ENCODE measurements at regions not wholly inside any gene's neighbourhood (a gene's known extent, or its start where the extent isn't known, plus 50 kb on each side); places are given as distances from the start of the nearest gene placed in this dataset.

DNA sequence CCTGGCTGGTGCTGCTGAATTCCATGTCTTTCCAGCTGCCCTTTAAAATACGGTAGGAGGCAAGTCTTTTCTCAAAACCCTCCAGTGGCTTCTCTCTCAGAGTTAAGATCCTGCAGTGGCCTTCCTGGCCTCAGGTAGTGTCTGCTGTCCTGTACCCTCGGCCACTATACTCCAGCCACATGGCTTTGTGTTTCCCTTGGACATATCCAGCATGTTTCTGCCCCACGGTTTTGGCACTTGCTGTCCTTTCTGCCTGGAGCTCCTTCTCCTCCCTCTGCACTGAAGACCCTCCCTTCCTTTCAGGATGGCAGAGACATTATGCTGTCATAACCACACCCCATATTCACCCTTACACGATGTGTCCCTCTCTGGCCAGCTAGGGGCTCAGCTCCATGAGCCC is 76.5 kb upstream of the B3GAT1 start:
- ChIA-PET POLR2A (no interaction called here), CTCF (interaction anchor here (0.7 kb wide), 1 partner anchor 9 kb away, joined by 3 read pairs; no protein-coding TSS in a partner anchor)
- no peak for DNase-seq (ENCODE audit: extremely low spot score)
- TF ChIP-seq TARDBP (IDR thresholded peaks at IDR 0.05) (no peak), FOXM1 (IDR thresholded peaks at IDR 0.05; ENCODE audit: borderline replicate concordance) (no peak), SUZ12 (IDR thresholded peaks at IDR 0.05) (no peak)

DNA sequence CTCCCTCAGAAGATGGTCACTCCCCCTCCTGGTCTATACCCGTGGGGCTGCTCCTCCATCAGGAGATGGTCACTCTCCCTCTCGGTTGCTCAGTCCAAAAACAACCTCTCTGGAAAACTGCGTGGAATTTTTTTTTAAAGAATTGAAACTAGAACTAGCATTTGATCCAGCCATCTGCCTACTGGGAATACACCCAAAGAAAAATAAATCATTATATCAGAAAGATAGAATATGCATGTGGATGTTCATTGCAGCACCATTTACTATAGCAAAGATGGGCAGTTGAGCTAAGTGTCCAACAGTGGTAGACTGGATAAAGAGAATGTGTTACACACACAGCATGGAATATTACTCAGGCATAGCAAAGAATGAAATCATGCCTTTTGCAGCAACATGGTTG is 75.7 kb upstream of the B3GAT1 start:
- ChIA-PET CTCF (interaction anchor here (0.7 kb wide), 1 partner anchor 8 kb away, joined by 3 read pairs; no protein-coding TSS in a partner anchor), POLR2A (no interaction called here)
- DNase-seq (ENCODE audit: extremely low spot score): no peak
- TF ChIP-seq ARNT (IDR thresholded peaks at IDR 0.05) (no peak), HDGF (IDR thresholded peaks at IDR 0.05; ENCODE audit: borderline replicate concordance) (no peak), SP1 (IDR thresholded peaks at IDR 0.05) (no peak), BHLHE40 (IDR thresholded peaks at IDR 0.05; ENCODE audit: borderline replicate concordance) (no peak)

DNA sequence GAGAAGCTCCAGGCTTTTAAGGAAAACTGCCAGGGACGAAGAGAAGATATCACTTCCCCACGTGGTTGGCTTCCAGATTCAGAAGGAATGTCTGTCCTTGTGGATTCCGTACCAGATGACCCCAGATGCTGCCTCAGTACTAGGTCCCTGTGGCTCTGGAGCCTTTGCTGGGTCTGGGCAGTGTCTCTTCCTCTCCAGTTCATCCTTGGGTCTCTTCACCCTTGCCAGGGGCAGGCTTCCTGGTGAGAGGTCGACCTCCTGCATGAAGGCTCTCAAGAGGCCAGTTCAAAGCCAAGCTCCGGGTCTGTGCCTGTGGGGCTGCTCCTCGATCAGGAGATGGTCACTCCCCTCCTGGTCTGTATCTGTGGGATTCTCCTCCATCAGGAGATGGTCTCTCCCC is 74.7 kb upstream of the B3GAT1 start:
- DNase-seq (ENCODE audit: extremely low spot score): no peak
- CTCF ChIA-PET: no interaction called here
- POLR2A ChIA-PET: no interaction called here
- TF ChIP-seq TARDBP (IDR thresholded peaks at IDR 0.05) (no peak), ELF4 (IDR thresholded peaks at IDR 0.05) (no peak), NFRKB (IDR thresholded peaks at IDR 0.05) (no peak), LEF1 (IDR thresholded peaks at IDR 0.05; ENCODE audit: borderline replicate concordance) (no peak), CTBP1 (IDR thresholded peaks at IDR 0.05; ENCODE audit: borderline replicate concordance) (no peak), SP1 (IDR thresholded peaks at IDR 0.05) (no peak), BHLHE40 (IDR thresholded peaks at IDR 0.05; ENCODE audit: borderline replicate concordance) (no peak), L3MBTL2 (conservative IDR thresholded peaks at IDR 0.05) (no peak), FOXM1 (IDR thresholded peaks at IDR 0.05; ENCODE audit: borderline replicate concordance) (no peak), FOXA1 (IDR thresholded peaks at IDR 0.05) (no peak), ZNF384 (IDR thresholded peaks at IDR 0.05) (no peak), FOXK2 (IDR thresholded peaks at IDR 0.05) (no peak), ARNT (IDR thresholded peaks at IDR 0.05) (no peak), SUZ12 (IDR thresholded peaks at IDR 0.05) (no peak), HDGF (IDR thresholded peaks at IDR 0.05; ENCODE audit: borderline replicate concordance) (no peak)
- TF ChIP-seq, protein P1, sequence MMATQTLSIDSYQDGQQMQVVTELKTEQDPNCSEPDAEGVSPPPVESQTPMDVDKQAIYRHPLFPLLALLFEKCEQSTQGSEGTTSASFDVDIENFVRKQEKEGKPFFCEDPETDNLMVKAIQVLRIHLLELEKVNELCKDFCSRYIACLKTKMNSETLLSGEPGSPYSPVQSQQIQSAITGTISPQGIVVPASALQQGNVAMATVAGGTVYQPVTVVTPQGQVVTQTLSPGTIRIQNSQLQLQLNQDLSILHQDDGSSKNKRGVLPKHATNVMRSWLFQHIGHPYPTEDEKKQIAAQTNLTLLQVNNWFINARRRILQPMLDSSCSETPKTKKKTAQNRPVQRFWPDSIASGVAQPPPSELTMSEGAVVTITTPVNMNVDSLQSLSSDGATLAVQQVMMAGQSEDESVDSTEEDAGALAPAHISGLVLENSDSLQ (IDR thresholded peaks at IDR 0.05): no peak

DNA sequence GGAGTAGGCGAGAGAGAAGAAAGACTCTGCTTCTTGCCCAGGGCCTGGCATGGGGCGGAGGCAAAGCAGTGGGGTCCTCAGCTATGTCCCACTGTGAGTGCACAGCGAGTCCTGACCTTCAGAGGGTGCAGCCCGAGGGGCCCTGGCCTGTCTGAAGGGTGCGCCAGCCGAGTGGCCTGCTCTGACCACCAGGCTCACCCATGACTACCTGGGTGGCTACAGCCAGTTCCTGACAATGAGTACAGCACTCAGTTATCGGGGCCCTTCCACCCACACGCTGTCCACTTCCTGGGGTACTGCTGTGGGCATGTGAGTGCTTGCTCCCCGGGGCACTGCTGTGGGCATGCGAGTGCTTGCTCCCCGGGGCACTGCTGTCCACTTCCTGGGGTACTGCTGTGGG is 74.1 kb upstream of the B3GAT1 start:
- TF ChIP-seq SP1 (IDR thresholded peaks at IDR 0.05): no peak
- ChIA-PET CTCF (no interaction called here), POLR2A (no interaction called here)
- no peak for DNase-seq (ENCODE audit: extremely low spot score)

DNA sequence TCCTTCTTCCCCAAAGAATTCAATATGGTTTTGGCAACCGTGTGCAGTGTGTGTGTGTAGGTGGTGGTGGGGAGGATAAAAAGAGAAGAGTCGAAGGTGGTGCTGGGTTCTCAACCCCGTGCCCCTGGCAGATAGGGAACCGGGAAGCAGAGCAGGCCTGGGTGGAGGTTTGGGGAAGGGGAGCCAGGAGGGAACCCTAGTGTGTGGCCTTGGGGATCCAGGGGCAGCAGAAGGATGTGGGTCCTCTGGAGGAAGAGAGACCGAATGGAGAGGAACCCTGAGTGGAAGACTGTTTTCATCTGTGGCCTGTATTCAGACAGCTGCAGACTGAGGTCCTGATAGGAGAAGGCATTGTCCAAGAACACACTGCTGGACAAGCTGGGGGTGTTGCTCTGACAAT is 73.3 kb upstream of the B3GAT1 start:
- POLR2A ChIA-PET: no interaction called here
- no peak for TF ChIP-seq ZNF384 (IDR thresholded peaks at IDR 0.05)
- TF ChIP-seq LEF1 (IDR thresholded peaks at IDR 0.05; ENCODE audit: borderline replicate concordance): no peak
- TF ChIP-seq FOXM1 (IDR thresholded peaks at IDR 0.05; ENCODE audit: borderline replicate concordance): no peak
- no peak for TF ChIP-seq HDGF (IDR thresholded peaks at IDR 0.05; ENCODE audit: borderline replicate concordance)
- no peak for TF ChIP-seq L3MBTL2 (conservative IDR thresholded peaks at IDR 0.05)
- no peak for TF ChIP-seq FOXA1 (IDR thresholded peaks at IDR 0.05)
- TF ChIP-seq TARDBP (IDR thresholded peaks at IDR 0.05): no peak
- TF ChIP-seq FOXK2 (IDR thresholded peaks at IDR 0.05): no peak
- TF ChIP-seq SP1 (IDR thresholded peaks at IDR 0.05): no peak
- no peak for TF ChIP-seq BHLHE40 (IDR thresholded peaks at IDR 0.05; ENCODE audit: borderline replicate concordance)
- no peak for TF ChIP-seq NFRKB (IDR thresholded peaks at IDR 0.05)
- TF ChIP-seq SUZ12 (IDR thresholded peaks at IDR 0.05): no peak
- TF ChIP-seq ELF4 (IDR thresholded peaks at IDR 0.05): no peak
- TF ChIP-seq CTBP1 (IDR thresholded peaks at IDR 0.05; ENCODE audit: borderline replicate concordance): no peak
- TF ChIP-seq, protein P1 (IDR thresholded peaks at IDR 0.05): no peak
- CTCF ChIA-PET: no interaction called here
- no peak for DNase-seq (ENCODE audit: extremely low spot score)

DNA sequence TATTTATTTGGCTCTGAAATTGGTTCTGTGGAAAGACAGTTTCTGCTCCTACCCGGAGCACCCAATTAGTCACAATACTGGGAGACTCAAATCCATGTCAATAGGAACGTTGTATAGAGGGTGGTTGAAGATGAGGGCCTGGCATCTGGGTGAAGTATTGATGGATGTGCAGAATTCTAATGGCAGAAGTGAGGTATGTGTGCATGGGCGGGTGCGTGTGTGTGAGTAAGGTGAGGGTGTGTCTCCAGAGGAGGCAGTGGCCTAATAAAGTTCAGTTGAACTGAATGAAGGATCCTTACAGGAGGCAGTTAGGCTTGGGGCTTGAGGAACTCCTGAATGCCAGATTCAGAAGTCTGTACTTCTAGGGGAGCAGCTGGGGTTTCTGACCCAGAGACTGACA is 71.8 kb upstream of the B3GAT1 start:
- DNase-seq (ENCODE audit: extremely low spot score): no peak
- TF ChIP-seq ARNT (IDR thresholded peaks at IDR 0.05) (no peak), TARDBP (IDR thresholded peaks at IDR 0.05) (no peak), L3MBTL2 (conservative IDR thresholded peaks at IDR 0.05) (no peak), SP1 (IDR thresholded peaks at IDR 0.05) (no peak), ELF4 (IDR thresholded peaks at IDR 0.05) (no peak), CTBP1 (IDR thresholded peaks at IDR 0.05; ENCODE audit: borderline replicate concordance) (no peak), NFRKB (IDR thresholded peaks at IDR 0.05) (no peak), HDGF (IDR thresholded peaks at IDR 0.05; ENCODE audit: borderline replicate concordance) (no peak), FOXK2 (IDR thresholded peaks at IDR 0.05) (no peak), FOXA1 (IDR thresholded peaks at IDR 0.05) (no peak), SUZ12 (IDR thresholded peaks at IDR 0.05) (no peak), LEF1 (IDR thresholded peaks at IDR 0.05; ENCODE audit: borderline replicate concordance) (no peak), ZNF384 (IDR thresholded peaks at IDR 0.05) (no peak), BHLHE40 (IDR thresholded peaks at IDR 0.05; ENCODE audit: borderline replicate concordance) (no peak)
- TF ChIP-seq, protein P1 (IDR thresholded peaks at IDR 0.05): no peak
- ChIA-PET POLR2A (no interaction called here), CTCF (no interaction called here)

DNA sequence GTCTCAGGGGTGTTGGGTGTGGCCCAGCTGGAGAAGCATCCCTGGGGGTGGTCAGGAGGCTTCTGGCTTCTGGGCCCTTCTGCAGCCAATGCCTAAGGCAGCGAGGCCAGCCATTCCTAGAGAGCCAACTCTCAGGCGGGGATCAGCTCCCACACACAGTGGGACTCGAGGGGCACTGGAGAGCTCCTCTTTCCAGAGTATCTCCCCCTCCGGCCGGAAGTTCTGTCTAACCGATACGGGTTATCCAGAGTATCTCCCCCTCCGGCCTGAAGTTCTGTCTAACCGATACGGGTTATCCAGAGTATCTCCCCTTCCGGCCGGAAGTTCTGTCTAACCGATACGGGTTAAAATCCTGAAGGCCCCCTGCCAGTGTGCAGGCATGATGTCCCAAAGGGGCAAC is 71.2 kb upstream of the B3GAT1 start:
- ChIA-PET POLR2A (no interaction called here), CTCF (no interaction called here)
- no peak for DNase-seq (ENCODE audit: extremely low spot score)
- no peak for TF ChIP-seq FOXA1 (IDR thresholded peaks at IDR 0.05)
- no peak for TF ChIP-seq ZNF384 (IDR thresholded peaks at IDR 0.05)
